Kidney capillary endothelial cell (primary cell): ENCODE measurements at regions not wholly inside any gene's neighbourhood (a gene's known extent, or its start where the extent isn't known, plus 50 kb on each side); places are given as distances from the start of the nearest gene placed in this dataset.
"Not testable (repeated sequence)": the region's sequence is repeated elsewhere in the genome, so short reads cannot be mapped to it uniquely, and the experiment has no call there.

Experiments used
- DNase-seq: peaks from one replicate; pipeline ENCODE4 v3.0.0-alpha.2; 2018; ENCODE audit warnings: low spot score

DNA sequence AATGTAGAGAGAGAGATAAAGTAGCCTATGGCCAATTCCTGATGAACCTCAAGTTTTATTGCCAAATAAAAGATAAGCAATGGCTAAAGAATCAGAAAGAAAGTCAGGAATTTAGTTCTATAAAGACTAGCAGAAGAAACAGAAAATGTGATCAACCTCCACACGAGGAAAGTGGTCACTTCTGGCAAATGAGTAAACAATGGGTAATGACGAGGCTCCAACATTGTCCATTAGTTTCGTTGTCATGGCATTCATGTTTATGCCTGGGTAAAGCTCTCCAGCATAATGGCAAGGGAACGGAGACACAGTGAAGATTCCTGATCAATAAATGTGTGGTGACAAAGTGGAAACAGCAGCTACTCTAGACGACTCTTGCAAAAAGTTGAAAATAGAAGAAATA lies 341.8 kb upstream of the CTNND2 start:
- DNase-seq: no peak

DNA sequence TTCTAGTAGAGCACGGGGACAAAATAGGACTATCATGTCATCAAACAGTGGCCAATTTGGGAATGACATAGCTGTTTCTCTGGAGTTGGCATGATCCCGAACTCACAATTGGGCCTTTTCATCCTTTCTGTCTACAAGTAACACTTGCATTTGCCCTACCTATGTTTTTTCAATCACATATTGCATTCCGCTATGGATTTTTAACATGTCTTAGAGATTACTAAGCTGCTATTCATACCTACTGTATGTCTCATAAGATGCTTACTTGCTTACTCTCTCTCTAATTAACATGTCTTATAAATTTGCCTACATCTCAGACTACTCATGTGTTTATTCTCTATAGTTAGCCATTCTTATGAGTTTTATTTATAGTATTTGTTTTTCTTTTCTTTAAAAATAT lies 341.2 kb upstream of the CTNND2 start:
- DNase-seq: no peak

DNA sequence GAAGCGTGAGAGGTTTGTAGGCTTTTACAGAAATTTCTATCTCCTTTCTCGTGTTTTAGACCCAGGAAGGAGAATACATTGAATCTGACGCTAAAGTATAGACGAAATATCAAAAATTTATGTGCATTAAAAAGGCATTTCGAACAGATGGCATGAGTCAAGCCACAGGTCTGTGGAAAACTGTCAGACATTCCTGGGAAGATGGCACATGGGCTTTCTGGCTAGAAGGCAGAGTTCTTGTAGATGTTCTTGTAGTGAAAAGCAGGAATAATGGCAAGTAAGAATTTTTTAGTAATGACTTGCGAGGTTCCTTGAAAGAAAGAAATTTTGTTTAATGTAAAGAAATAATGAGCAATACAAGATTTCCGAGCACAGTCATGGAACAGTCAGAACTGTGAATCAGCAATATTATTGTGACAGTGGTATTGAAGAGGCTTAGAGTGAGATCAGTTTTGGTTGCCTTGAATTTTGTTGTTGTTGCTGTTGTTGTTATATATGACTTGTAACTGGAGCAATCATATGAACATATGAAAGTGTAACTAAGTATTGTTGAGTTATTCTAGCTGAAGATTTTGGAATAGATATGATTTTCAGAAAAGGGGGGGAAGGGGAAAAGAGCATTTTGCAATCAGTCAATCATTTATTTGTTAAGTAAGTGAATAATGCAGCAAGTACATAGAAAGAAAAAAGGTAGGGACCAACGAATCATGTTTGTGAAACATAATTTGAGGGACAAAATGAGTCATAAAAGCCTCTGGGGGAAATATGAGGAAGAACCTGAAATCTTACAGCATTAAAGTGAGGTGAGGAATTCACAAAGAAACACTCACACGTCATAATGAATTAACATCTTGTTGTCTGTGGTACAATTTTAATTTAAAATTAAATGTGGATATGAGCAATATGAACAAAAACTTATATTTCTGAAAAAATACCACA lies 339.0 kb upstream of the CTNND2 start:
- DNase-seq: no peak

DNA sequence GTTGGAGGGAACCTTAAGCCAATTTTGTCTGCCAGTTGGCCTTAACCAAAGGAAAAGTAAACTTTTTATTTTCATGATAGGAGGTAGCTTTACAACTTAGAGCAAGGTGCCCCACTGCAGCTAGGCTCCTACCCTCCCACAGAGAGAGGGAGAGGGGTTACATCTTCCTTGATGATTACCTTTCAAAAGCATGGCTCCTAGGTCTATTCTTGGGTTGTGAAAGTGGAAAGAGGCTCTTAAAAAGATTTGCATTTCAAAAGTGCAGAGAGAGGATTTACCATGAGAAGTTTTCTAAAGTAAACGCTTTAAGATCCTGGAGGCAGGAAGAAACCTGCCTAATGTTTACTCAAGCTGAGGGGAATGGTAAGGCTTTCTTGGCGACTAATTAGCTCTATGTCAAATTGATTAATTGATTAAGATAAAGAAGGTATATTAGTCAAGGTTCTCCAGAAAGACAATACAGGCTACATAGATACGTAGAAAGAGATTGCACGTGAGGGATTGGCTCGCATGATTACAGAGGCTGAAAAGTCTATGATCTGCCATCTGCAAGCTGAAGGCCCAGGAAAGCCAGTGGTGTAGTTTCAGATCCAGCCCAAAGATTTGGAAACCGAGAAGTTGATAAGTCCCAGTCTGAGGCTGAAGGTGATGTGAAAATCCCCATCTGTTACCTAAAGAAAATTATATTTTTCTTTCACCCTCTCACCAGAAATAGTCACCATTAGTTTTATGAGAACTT lies 333.8 kb upstream of the CTNND2 start:
- no peak for DNase-seq

DNA sequence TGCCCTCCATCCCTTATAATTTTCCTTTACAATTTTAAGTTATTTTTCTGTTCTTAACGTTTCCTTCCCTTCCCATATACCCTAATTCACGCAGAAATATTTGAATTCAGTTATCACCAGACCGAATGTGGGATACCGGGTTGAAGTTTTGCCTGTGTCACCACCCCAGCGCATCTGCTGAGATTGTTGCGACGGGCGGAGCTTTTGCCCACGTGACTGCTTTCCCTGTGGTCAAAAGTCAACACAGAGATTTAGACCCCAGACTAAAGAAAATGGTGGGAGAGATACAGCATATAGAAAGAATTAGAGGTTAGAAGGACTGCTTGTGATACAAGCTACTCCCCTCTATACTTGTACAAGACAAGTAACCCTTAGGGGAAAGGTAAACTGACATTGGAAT lies 326.4 kb upstream of the CTNND2 start:
- DNase-seq: no peak

DNA sequence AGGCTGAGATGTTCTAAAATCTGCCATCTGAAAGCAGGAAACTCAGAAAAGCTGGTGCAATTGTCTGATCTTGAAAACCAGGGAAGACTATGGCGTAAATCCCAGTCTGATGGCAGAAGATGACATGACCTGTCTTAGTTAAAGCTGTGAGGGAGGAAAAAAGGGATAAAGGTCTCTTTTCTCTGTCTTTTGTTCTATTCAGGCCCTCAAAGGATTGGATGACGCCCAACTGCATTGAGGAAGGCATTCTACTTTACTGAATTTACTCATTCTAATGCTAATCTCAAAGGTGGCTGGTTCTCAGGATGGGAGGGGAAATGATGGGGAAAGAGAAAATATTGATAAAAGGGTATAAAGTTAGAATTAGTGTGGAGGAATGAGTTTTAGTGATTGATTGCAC lies 312.8 kb upstream of the CTNND2 start:
- no peak for DNase-seq

DNA sequence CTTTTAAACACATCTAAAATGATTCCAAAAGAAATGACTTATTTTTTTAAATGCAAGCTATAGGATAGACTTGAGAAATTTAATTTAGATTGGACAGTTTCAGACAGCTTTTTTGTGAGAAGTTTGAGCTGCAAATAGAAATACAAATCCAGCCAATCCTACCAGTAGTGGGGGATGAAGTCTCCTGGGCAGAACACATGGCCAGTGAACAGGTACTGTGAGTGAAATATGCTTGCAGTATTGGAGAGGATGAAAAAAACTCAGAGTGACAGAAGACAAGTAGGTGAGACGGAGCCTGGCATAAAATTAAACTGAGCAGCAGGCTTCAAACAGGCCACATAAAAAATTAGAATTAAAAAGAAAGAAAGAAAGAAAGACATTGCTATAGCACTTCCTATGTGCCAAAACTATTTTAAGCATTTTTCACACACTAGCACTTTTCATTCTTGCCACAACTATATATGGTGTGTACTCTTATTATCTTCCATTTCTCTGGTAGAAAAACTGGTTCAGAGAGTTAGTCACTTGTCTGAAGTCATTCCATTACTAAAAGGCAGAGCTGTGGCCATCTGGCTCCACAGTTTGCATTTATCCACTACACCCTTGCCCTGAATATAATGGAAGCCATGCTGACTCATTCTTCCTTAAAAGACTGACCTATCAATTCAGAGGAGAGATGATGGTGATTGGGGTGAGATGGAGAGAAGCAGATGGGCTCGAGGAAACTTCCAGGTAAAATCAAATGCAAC lies 310.2 kb upstream of the CTNND2 start:
- DNase-seq: no peak

DNA sequence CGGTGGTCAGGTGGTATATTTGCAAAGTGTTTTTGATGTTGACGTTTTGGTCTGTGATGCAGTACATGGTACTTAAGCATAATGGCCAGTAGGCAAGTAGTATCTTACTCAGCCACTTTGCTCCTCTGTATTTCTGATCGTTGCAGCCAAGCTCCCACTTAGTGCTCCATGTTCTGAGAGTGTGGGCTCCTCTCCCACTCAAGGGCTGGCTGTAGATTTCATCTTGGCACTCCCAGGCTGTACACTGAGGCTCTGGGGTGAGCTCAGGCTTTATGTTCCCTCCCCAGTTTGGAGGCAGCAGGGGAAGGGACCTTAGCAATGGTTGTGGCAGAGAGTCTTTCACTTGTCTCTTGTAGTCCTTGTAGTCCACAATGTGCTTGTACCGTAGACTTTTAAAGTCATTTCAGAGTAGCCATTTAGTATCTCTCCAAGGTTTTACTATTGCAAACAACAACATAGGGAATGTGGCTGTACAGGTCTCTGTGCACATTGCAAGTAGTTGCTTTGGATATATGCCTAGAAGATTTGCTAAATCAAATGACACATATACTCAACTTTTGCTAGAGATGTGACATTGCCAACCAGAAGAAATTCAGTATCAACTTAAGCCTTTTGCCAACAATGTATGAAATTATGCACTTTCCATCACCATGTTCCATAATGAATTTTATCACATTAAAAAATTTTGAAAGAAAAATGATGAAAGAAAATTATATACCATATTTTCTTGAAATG lies 304.3 kb upstream of the CTNND2 start:
- DNase-seq: no peak

DNA sequence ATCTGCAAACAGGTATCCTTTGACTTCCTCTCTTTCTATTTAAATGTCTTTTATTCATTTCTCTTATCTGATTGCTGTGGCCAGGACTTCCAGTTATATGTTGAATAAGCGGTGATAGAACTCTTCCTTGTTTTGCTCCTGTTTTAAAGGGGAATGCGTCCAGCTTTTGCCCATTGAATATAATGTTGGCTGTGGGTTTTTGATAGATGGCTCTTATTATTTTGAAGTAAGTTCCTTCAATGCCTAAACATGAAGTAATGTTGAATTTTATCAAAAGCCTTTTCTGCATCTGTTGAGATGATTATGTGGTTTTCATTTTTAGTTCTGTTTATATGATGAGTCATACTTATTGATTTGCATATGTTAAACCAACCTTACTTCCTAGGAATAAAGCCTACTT lies 300.5 kb upstream of the CTNND2 start:
- no peak for DNase-seq

DNA sequence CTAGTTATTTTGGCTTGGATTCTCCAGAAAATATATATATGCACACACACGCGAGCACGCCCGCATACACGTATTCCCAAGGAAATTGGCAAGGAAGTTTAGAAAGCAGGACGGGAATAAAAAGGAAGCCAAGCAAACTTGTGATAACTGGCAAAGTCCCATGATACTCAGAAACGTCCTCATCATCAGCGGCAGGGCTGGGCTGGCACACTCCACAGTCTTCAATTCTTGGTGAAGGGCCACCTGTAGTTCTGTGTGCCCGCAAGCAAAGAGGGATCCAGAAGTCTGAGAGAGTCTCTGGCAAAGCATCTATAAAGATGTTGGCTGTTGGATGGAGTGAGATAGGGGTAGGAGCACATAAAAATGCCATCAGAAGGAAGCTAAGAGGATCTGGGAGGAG lies 289.3 kb upstream of the CTNND2 start:
- DNase-seq: no peak

DNA sequence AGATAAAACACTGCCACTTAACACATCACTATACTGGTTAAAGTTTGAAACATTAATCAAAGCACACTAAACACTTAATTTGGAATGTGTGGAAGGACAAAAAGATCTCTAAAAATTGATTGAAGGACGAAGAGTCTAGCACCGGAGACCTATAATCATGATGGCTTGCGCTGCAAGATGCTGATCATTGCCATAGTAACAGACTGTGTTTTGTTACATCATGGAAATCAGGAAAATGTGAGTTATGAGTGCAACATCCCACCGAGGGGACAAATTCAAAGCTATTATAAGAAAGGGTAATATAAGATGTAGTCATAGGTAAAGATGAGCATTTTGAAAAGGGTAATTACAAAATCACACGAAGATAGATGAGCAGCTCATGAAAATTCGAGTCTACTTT lies 278.8 kb upstream of the CTNND2 start:
- DNase-seq: no peak

DNA sequence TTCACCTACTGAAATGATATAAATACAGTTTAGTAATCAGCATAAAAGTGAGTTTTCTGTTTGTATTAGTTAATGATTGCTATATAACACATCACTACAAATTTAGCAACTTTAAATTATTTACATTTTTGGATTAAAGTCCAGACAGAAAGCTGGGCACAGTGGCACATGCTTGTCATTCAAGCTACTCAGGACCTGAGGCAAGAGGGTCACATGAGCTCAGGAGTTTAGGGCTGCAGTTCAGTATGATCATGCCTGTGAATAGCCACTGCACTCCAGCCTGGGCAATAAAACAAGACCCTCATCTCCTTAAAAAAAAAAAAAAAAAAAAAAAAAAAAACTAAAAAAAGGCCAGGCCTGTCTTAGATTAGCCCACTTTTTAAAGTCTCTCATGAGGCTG lies 273.6 kb upstream of the CTNND2 start:
- DNase-seq: no peak

DNA sequence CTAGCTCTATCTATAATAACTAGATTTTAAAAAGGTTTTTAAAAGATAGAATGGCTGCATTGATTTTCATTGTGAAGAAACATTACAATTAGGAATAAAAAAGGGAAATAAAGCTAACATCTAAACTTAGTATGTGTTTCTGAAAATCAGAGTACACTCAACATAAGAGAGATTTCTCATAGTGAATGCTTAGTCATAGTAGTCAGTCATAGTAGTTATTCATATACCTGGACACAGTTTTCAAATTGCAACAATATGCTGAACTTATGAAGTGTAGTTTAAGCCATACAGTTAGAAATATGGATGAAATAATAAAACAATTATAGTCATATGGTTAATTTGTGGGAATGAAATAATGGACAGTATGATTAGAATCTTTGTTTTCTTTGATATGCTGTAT lies 273.0 kb upstream of the CTNND2 start:
- no peak for DNase-seq

DNA sequence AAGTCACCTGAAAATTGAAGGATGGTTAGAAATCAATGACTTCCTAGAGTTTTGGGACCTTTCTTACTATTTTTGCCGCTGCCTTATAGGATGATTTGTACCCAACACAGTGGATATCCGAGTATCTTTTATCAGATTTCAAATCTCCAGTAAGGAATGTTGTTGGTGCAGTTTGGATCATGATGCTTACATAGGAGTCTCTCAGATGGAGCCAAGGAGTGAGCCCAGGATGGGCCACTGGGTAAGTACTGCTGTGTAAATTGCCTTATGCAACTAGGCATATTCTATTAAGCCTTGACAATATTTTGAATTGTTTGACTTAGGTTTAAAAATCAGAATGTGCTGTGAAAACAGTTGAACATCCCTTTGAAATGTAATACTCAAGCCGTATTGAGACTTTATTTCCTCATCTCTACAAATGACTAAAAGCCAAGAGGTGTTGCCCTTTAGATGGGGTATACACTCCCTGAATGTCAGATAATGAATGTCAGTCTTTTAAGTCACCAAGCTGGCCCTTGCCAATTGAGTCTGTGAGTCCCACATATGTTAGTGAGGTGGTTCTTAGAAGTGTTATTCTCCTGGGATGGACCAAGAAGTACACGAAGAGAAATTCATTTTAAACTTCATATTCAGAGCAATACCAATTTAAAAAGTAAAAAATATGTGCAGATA lies 271.8 kb upstream of the CTNND2 start:
- DNase-seq: no peak

DNA sequence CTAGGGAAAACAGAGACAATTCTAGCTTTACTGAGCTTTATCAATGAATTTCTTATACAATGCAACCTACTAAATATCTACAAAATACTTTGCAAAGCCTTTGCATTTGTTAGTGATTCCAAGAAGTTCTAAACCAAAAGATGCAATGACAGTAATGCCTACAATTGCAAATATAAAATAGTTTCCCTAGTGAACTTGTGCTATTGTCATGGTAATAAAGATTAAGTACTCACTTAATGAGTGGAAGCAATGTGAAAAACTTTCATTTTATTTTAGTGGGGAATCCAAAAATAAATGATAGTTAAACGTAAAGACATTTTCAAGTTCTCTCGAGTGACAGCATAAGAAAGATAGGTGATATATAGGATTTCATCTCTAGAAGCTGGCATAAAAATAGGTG lies 270.5 kb upstream of the CTNND2 start:
- DNase-seq: no peak

DNA sequence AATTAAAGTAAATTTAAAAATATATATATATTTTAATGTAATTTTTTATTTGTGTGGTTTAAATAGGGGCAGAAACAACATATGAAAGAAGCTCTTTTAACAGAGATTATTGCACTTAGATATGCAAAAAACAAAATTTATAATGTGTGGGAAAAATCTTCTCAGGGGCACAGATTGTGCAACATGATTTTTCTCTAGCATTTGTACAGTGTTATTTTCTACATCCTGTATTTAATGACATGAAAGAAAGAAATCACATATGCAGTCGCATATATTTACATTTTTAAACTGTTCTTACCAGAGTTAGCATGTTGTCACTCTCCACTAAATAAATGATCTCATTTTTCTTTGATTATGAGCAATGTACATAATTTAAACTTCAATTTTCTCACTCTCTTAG lies 265.3 kb upstream of the CTNND2 start:
- DNase-seq: no peak

DNA sequence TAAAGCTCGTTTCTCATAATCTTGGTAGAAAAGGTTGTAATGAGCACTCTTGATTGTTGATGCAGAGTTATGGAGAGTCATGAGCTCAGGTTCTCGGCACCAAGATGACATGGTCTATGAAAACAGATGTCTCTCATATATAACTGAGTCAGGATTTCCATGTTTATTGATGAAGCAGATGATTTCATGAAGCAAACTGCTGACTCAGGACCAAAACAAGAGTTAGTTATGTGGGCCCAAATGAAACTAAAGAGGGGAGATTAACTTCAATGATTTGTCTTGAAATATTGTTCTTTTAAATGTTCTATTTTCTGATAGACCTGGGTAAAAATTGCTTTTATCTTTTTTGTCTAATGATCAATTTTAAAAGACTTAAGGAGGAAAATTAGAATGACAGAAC lies 258.6 kb upstream of the CTNND2 start:
- no peak for DNase-seq

DNA sequence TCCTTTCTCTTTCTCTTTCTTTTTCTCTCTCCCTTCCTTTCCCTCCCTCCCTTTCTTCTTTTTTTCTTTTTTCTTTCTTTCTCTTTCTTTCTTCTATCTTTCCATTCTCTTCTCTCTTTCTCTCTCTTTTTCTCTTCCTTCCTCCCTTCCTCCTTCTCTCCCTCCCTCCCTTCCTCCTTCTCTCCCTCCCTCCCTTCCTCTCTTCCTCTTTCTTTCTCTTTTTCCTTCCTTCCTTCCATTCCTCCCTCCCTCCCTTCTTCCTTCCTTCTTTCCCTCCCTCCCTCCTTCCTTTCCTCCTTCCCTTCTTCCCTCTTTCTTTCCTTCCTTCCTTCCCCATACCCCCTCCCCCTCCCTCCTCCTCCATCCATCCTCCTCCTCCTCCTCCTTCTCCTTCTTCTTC lies 243.3 kb upstream of the CTNND2 start:
- no peak for DNase-seq

DNA sequence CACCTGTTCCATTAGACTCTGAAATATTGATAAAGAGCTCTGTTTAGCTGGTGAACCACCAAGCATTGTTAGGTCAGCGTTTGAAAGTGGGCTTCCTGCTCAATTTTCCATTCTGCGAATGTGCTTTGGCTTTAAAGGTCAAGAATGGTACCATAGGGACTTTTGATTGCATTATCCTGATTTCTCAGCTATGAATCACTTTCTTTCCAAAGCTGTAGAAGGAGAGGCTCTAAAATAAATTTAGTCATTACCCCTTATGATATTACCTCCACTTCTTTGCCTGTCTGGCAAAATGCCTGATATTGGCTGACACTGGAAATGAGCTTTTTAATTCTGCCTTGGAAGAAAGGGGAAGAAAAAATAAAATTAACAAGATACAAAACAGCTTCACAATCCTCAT lies 237.2 kb upstream of the CTNND2 start:
- DNase-seq: no peak

DNA sequence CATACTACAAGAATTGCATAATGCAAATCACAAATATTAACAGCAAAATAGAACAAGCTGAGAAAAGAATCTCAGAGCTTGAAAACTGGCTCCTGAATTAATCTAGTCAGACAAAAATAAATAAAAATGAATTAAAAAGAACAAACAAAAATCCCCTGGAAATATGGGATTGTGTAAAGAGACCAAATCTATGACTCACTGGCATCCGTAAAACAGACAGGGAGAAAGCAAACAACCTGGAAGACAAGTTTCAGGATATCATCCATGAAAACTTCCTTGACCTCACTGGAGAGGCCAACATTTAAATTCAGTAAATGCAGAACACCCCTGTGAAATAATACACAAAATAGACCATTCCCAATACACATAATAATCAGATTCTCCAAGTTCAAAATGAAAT lies 229.3 kb upstream of the CTNND2 start:
- no peak for DNase-seq

DNA sequence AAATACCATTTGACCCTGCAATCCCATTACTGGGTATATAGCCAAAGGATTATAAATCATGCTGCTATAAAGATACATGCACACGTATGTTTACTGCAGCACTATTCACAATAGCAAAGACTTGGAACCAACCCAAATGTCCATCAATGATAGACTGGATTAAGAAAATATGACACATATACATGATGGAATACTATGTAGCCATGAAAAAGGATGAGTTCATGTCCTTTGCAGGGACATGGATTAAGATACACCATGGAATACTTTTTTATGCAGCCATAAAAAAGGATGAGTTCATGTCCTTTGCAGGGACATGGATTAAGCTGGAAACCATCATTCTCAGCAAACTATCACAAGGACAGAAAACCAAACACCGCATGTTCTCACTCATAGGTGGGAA lies 226.8 kb upstream of the CTNND2 start:
- not testable (repeated sequence) for DNase-seq

DNA sequence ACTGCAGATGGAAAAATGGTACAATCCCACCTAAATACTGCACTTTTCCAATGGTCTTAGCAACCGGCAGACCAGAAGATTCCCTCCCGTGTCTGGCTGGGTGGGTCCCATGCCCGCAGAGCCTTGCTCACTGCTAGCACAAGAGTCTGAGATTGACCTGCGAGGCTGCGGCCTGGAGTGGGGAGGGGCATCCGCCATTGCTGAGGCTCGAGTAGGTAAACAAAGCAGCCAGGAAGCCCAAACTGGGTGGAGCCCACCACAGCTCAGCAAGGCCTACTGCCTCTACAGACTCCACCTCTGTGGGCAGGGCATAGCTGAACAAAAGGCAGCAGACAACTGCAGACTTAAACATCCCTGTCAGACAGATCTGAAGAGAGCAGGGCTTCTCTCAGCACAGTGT lies 221.6 kb upstream of the CTNND2 start:
- no peak for DNase-seq
